Right renal pelvis (tissue), 4 donors: ENCODE measurements at regions not wholly inside any gene's neighbourhood (a gene's known extent, or its start where the extent isn't known, plus 50 kb on each side); places are given as distances from the start of the nearest gene placed in this dataset.

Source experiments
- DNase-seq, 4 donors: peaks; one replicate each; pipeline ENCODE4 v3.0.0-alpha.2; 2013; ENCODE audit warnings: low read depth in 4 of 4, low spot score in 3 of 4, missing footprints in 1 of 4

DNA sequence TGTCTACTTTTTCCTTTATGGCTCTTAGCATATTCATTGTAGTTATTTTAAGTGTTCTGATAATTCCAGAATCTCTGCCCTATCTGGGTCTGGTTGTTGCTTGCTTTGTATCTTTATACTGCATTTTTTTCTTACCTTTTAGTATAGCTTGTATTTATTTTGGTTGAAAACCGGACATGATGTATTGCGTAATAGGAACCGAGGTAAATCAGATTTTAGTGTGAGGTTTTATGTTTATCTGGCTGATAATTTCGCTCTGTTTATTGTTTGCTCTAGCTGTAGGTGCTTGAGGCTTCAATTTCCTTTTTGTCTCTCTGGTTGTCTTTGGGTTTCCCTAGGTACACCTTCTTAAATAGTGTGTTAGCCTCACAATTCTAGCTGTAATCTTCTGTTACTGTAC, 263.8 kb upstream of the LCORL start:
- no peak for DNase-seq

DNA sequence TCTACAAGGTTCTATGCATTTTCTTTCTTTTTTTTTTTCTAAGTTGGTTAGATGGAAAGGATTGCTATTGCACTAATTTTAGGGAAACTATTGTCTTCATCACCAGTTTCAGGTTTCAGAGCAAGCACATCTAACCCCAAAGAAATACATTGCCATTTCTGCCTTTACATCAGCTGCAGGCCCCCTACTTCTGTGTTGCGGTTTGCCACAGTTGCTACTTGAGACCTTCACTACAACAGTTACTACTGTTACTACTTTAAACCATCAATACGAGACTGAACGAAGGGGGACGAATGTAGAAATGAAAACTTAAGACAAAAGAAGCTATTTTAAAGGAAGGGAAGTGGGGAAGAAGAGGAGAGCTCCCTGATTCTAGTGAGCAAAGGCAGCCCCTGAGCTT, 256.7 kb upstream of the LCORL start:
- no peak for DNase-seq

DNA sequence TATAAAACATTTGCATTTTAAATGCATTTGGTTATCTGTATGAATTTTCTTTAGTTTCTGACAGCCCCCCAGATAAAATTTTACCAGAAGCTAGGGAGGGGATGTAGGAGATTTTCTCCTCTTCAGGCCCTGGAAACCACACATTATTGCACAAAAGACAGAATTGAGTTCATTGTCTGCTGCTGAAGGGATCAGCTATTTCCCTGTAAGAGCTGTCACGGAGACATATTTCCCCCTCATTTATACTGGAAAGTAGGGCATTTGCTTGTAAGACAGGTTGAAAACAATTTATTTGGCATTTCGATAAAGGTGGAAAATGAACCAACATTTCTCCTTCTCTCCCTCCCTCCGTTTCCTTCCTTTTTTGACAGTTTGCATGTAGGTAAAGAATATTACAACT, 241.3 kb upstream of the LCORL start:
- no peak for DNase-seq

DNA sequence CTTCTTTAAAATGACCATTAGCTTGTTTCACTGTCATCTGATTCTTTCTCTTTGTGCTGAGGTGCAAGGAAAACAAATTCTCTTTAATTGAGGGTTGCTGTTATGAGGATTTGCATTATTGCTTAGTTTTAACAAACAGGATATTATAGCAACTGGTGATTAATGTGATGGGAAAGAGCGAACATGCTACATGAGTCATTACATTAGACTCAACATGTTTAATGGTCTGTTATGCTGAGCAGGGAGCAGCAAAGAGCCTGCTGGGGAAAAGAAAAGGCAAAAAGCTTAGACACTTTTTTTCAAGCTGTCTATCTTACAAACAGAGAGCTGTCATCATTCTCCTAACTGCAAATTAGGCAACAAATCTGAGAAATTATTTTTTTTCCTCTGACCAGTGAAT, 230.5 kb upstream of the LCORL start:
- DNase-seq = no peak

DNA sequence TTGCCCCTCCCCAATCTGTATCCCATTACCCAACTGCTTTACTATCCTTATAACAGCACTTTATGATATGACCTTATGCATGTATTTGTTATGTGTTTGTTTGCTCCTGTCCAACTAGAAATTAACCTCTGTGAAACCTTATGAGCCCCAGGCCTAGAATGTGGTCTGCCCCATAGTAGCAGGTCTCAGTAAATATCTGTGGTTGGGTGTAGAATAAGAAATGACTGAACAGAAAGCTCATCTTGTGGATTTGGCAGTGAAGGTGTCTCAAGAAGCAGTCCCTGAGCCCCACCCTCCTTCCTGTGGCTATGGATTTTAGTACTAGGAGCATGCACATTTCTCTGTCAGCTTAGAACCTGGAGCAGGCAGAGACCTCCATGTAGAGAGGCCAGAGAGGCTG, 229.0 kb upstream of the LCORL start:
- no peak for DNase-seq

DNA sequence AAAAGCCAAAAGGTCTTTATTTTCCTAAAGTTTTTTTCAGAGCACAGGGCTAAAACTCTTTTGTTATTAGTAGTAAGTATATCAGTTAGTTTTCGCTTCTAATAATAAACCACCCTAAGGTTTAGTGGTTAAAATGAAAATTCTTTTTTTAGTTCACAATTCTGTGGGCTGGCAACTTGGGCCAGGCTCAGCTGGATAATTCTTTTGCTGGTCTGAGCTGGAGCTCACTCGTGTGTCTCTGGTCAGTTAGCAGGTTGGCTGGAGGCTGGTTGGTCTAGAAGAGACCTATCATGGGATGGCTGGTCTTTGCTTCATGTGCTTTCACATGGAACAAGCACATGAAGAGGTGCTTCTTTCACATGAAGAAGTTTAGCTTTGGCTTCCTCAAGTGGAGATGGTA, 227.1 kb upstream of the LCORL start:
- no peak for DNase-seq

DNA sequence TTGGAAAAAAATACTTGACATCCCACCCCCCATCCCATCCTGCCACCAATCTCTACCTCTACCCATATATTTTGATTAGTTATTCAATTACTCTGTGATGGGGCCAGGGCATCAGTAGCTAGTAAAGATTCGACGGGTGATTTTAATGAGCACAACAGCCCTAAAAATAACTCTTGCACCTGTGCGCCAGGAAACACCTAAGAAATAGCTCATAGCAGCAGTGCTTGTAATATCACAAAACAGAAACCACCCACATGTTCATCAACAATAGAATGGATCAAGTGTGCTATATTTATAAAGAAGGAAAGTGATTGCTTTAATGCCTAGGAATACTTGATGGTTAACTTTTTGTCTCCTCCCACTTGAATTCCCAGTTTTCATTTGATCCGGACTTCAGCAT, 225.6 kb upstream of the LCORL start:
- DNase-seq = no peak

DNA sequence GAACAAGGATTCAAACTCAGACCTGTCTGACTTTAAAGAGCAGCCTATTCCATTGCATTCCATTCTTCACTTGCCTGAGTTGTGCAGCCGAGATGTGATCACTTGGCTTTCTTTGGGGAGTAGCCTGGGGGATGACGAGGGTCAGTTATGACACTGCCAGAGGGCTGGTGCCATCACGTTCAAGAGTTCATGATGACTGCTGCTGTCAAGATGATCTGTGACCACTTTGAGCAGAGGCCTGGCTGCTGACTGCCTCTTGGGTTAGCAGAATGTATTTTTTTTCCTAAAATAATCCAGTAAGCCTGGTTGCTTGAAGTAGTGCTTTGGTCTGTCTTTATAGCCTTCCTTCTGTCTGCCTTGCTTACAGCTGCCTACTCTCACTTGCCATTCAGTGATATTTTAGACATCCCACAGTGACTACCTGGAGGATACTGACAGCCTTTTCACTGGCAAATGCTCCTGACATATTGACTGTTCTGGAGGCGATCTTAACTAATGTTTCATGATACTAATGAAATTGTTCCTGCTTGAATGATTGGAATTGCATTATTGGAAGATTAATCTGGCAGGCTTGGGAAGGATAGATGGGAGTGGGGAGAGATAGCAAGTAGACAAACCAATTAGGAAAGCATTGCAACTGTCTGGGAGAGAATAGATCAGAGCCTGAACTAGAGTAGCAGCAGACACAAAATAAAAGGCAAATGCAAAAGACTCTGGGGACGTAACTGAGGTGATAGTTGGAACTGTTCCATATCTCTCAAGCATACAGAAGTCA, 221.6 kb upstream of the LCORL start:
- DNase-seq = no peak

DNA sequence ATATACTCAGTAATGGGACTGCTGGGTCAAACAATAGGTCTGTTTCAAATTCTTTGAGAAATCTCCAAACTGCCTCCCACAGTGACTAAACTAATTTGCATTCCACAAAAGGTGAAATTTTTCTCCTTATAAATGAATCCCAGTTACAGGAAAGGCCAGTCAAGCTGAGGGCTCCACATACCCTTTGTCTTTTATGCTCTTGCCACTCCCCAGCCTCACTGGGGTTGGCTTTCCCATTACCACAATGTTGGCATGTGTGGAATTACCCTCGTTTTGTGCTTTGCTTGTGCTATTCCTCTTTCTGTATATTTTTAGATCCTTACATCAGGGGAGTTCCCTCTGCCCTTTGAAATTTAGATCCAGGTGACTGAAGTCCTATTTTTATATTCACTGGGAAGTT, 220.2 kb upstream of the LCORL start:
- no peak for DNase-seq

DNA sequence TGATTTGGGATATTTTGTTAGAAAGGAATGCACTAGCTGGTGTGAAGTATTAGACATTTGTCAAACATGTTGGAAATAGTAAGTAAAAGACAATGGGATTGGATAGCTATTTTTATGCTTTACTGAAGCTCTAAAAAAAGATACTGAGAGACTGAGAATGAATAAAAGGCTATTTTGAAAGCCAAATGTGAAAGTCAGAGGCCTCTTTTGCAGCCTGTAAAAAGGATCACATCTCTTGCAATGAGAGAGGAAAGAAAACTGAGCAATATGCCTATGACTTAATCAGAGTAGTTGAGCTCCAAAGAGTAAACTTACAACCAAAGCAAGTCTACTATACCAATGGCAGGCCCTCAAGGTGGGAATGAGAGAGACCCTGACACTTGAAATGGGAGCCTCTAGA, 212.6 kb upstream of the LCORL start:
- no peak for DNase-seq

DNA sequence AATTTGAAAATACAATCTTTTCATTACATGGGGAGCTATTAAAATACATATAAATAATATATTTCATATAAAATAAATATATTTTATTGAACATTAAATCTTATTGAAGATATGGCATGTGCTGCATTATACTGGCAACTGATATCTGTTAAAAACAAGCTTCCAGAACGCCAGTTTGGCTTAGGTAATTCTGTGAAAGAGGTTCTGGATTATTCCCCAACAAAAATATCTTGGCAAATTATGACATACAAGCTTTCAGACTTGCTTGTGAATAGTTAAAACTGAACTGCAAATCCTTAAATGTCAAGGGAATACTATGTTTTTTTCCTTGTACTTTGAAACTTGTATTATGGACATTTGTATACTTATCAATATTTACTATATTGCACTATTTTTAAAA, 210.2 kb upstream of the LCORL start:
- DNase-seq = no peak

DNA sequence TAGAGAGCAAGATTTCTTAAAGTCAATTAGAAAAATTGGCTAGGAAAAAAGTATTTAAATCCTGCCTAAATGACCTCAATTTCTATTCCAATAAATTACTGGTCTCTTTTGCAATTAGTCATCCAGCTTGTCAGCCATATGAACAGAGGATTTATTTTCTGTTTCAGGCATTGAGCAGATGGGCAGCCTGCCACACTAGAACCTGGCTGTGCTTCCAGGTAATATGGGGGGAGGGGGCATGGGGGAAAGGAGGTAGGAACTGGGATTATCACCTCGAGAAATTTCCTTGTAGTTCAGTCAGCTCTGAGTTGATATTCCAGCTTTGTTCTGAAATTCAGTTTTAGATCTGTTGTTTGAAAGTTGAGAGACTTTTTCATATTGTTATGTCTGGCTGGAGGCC, 206.3 kb upstream of the LCORL start:
- DNase-seq = no peak

DNA sequence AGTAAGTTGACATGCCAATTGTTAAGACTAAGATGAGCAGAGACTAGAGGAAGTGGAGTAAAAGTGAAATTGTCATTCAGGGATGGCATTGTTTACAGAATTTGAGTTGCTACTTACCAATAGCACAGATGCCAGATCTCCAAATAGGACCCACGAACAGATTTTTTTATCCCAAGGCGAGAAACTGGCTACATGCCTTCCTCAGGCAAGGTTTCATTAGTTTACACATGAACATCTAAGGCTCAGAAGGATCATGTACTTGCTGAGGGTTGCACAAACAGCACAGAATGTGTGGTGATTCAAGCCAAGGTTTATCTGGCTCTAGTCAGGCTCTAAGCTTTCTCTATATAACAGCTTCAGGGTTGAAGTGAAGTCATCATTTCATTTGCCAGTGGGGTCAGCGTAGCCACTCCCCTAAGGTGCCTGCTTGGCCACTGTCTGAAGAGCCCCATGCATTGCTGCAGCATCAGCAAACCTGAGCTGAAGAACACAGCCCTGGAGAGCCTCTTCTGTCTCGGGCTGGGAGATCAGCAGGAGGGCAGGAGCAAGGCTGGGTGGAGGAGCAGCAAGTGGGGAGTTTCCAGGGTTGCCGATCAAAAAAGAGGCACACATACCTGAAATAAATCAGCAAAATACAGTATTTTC, 193.0 kb upstream of the LCORL start:
- DNase-seq = no peak

DNA sequence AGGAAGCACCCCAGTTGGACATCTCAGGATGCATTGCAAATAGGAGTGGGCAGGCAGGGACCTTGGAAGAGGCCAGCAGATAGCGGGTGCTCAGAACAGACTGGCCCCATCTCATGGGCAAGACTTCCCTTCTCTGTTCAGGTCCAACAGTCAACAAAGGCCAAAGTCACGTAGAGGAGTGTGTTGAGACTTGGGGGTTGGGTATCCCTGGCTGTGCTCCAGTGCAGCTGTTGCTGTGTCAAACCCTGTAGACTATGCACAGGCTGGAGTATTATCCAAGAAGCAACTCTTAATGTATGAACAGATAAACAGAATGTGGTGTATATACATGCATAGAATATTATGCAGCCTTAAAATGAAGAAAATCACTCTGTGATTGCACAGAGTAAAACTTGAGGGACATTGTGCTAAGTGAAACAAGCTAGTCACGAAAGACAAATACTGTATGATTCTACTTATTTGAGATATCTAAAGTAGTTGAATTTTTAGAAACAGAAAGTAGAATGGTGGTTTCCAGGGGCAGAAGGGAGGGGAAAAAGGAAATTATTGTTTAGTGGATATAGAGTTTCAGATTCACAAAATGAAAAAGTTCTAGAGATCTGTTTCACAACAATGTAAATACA, 192.1 kb upstream of the LCORL start:
- no peak for DNase-seq

DNA sequence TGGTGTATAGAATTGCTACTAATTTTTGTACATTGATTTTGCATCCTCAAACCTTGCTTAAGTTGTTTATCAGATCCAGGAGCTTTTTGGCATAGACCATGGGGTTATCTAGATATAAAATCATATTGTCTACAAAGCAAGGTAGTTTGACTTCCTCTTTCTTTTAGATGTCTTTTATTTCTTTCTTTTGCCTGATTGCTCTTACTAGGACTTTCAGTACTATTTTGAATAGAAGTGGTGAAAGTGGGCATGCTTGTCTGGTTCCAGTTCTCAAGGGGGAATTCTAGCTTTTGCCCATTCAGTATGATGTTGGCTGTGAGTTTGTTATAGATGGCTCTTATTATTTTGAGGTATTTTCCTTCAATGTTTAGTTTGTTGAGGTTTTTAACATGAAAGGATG, 187.9 kb upstream of the LCORL start:
- no peak for DNase-seq

DNA sequence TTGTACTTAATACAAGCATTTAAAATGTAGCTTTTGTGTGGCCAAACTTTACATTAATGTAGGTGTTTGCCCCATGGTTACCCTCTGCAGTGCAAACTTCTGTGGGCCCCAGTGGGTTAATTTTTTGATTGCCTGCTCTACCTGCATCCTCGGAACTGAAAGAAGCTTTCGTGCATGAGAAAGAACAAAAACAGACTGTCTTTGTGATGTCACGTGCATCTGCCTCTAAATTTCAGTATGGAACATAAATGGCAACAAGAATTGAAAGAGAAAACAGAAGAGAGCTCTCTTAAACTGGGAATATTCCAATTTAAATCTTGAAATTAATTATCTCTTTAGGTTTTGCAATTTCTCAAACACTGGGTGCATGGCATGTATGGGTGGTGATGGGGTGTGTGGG, 182.4 kb upstream of the LCORL start:
- no peak for DNase-seq

DNA sequence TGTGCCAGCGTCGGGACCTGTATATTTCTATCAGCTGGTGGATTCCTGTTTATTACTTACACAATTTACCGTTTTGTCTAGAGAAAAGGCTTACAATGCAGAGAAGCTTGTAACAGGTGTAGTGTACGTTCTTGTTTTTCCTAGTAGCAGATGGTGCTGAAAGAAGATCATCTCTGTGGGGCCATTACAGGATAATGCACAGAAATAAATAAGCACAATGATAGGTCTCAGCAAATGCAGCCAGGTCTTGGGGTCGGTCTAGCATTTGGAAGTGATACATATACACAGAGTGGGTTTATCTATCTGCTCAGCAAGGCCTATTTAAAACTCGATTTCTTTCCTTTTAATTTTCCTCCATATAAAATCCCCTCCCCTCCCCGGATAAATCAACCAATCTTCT, 180.9 kb upstream of the LCORL start:
- no peak for DNase-seq

DNA sequence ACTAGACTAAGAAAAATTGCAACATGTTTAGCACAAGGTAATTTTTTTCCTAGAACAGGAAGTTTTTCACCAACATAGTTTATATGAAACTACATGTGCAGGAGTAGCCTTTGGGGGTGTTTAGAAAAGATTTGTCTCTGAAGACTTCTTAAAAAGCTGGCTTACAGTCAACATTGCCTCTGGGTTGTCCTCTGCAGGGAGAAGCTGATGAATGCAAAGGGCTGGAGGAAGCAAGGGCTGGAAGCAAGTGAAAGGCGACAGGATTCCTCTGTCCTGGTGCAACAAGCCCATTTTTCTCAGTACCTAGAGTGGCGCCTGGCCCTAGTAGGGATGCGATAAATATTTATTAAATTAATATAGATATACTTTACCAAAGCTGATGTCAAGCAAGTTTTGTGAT, 180.3 kb upstream of the LCORL start:
- no peak for DNase-seq

DNA sequence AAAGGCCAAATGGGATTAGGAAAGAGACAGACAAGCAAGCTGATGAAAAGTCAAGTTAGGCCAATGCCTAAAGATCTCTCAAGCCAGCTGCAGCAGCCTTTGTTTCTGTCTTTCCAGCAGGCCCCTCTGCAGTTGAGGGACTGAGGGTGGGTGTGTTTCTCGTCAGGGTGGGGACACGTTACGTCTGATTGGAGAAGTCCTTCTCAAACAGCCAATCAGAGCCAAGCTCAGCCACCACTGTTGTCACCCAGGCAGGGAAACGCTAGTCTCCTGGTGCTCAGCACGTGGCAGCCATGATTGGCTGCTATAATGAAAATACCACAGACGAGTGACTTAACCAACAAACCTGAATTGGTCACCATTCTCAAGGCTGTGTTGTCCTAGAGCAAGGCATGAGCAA, 177.1 kb upstream of the LCORL start:
- DNase-seq = no peak

DNA sequence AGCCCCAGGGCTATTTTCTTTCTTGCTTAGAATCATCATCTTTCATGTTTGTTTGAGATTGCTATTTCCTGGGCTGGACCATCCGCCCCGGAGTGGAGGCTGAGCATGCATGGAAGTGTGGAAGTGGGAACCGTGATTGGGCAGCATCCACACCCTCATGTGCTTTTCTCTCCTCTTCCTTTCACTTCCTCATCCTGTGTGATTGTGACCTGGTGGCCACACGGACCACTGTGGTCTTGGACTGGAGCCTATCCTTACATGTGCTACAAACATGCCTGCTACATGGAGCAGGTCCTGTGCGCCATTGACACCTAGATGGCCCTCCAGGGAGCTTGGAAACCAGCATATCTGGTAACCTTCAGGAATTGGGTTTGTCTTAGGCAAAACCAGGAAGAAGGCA, 175.9 kb upstream of the LCORL start:
- no peak for DNase-seq

DNA sequence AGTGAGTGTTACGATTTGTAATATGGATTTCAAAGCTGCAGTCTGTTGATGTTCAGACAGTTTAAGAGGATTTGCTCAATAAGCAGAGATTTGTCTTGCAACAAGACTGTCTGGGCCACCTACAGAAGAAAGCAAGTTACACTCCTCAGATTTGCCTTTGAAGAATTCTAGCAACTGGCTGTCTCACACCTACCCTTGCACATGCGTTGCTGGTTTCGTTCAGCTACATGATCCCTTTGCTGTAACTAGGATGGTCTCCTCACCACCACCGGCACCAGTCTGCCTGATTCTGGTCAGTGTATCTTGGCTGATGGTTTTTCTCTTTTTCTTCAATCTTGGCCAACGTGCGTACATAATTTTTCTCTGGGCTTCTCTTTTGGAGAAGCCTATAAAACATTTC, 172.7 kb upstream of the LCORL start:
- no peak for DNase-seq

DNA sequence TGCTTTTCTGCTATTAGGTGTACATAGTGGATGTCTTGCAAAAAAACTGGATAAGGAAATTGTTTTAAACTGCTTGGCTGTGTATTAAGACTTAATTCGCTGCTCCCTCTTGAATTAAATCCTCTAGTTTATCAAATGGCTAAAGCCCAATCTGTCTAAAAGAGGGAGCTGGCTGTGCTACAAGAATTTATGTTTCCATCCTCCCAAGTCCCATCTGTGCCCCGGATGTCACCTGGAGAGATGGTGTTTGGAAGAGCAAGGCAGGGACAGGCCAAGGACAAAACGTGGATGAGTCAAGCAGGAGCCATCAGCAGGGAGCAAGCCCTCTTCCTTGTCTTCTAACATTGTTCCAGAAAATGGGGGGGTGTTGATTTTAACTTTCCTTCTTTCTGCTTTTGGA, 171.3 kb upstream of the LCORL start:
- no peak for DNase-seq
